K562 (cell line): ENCODE measurements at regions not wholly inside any gene's neighbourhood (a gene's known extent, or its start where the extent isn't known, plus 50 kb on each side); places are given as distances from the start of the nearest gene placed in this dataset.

Experiments used
- C11orf30 ChIP-seq: fragments of 450-650 bp; IDR thresholded peaks from 2 replicates; pipeline ENCODE4 v1.6.1; 2016; ENCODE audit warnings: low read depth, mild to moderate bottlenecking
- EP300 ChIP-seq: IDR thresholded peaks from 2 replicates; pipeline ENCODE4 v1.6.1; 2012; ENCODE audit warnings: low read length, improper control_type of control experiment
- HDAC1 ChIP-seq, 2 experiments: fragments of 450-650 bp; IDR thresholded peaks; 2 replicates each; pipeline ENCODE4 v1.6.1; 2016 to 2017; ENCODE audit warnings: inconsistent platforms in 1 of 2, mild to moderate bottlenecking in 1 of 2, moderate library complexity in 1 of 2
- IRF2 ChIP-seq: sonication (generic); formaldehyde crosslinking; IDR thresholded peaks from 2 replicates; pipeline ENCODE4 v1.8.1; 2022; ENCODE audit warnings: mild to moderate bottlenecking, missing genetic modification reagents
- KDM2B ChIP-seq: fragments of 250-450 bp; sonication (Bioruptor Pico); IDR thresholded peaks from 2 replicates; pipeline ENCODE4 v1.8.0; 2021; ENCODE audit warnings: mild to moderate bottlenecking, moderate library complexity
- LCOR ChIP-seq: sonication (generic); formaldehyde crosslinking; IDR thresholded peaks from 2 replicates; pipeline ENCODE4 v1.8.0; 2022; ENCODE audit warnings: mild to moderate bottlenecking, missing genetic modification reagents
- MAFF ChIP-seq: IDR thresholded peaks from 2 replicates; pipeline ENCODE4 v1.6.1; 2012; ENCODE audit warnings: low read length, improper control_type of control experiment
- MAFK ChIP-seq: IDR thresholded peaks from 2 replicates; pipeline ENCODE4 v1.6.1; 2011; ENCODE audit warnings: low read length, improper control_type of control experiment
- NFRKB ChIP-seq: fragments of 450-650 bp; IDR thresholded peaks from 2 replicates; pipeline ENCODE4 v1.6.1; 2016; ENCODE audit warnings: low read depth
- RAD51 ChIP-seq: fragments of 450-650 bp; IDR thresholded peaks from 2 replicates; pipeline ENCODE4 v1.7.1; 2016; ENCODE audit warnings: low read depth, mild to moderate bottlenecking, borderline replicate concordance
- RFX5 ChIP-seq: IDR thresholded peaks from 2 replicates; pipeline ENCODE4 v1.6.1; 2011; ENCODE audit warnings: low read depth, mild to moderate bottlenecking, improper control_type of control experiment, low read length
- SPI1 ChIP-seq: IDR thresholded peaks from 2 replicates; pipeline ENCODE4 v1.6.1; 2011; ENCODE audit warnings: low read depth, low read length, control low read depth, borderline replicate concordance
- SREBF1 ChIP-seq: fragments of 150-350 bp; IDR thresholded peaks from 2 replicates; pipeline ENCODE4 v1.6.1; 2014; ENCODE audit warnings: antibody characterized with exemption, low read depth, low read length, borderline replicate concordance
- TAF9B ChIP-seq: fragments of 450-650 bp; IDR thresholded peaks from 2 replicates; pipeline ENCODE4 v1.6.1; 2018; ENCODE audit warnings: mild to moderate bottlenecking; ENCODE audit not compliant: partially characterized antibody
- U2AF2 ChIP-seq: fragments of 200-400 bp; formaldehyde crosslinking; optimal IDR thresholded peaks from 2 replicates; pipeline ENCODE3; 2017; ENCODE audit warnings: low read depth, mild to moderate bottlenecking, low read length
- ZKSCAN3 ChIP-seq: fragments of 250-450 bp; sonication (Bioruptor Pico); IDR thresholded peaks from 2 replicates; pipeline ENCODE4 v1.4.0; 2020
- ZNF184 ChIP-seq: sonication (generic); formaldehyde crosslinking; IDR thresholded peaks from 2 replicates; pipeline ENCODE4 v1.5.0; 2020; ENCODE audit warnings: missing genetic modification reagents
- ZNF311 ChIP-seq: fragments of 250-450 bp; sonication (Bioruptor Pico); IDR thresholded peaks from 2 replicates; pipeline ENCODE4 v1.4.0; 2020; ENCODE audit warnings: mild to moderate bottlenecking, moderate library complexity
- ZNF316 ChIP-seq: fragments of 450-650 bp; IDR thresholded peaks from 2 replicates; pipeline ENCODE4 v1.6.1; 2016
- ZNF695 ChIP-seq: fragments of 450-650 bp; formaldehyde crosslinking; IDR thresholded peaks from 2 replicates; pipeline ENCODE4 v1.4.0; 2020; ENCODE audit warnings: mild to moderate bottlenecking, moderate library complexity
- ZNF830 ChIP-seq: fragments of 250-450 bp; sonication (Bioruptor Pico); IDR thresholded peaks from 2 replicates; pipeline ENCODE4 v1.5.0; 2021; ENCODE audit warnings: mild to moderate bottlenecking
- TF ChIP-seq, protein P1 (sequence below): fragments of 450-650 bp; IDR thresholded peaks from 2 replicates; pipeline ENCODE4 v1.6.1; 2014; ENCODE audit warnings: low read depth, mild to moderate bottlenecking, moderate library complexity, borderline replicate concordance
- TF ChIP-seq, protein P2 (sequence below): fragments of 250-450 bp; sonication (Bioruptor Pico); IDR thresholded peaks from 2 replicates; pipeline ENCODE4 v1.8.0; 2022; ENCODE audit warnings: inconsistent platforms
- TF ChIP-seq, protein P3 (sequence below): sonication (generic); formaldehyde crosslinking; IDR thresholded peaks from 2 replicates; pipeline ENCODE4 v1.8.0; 2023; ENCODE audit warnings: mild to moderate bottlenecking, missing genetic modification reagents

DNA sequence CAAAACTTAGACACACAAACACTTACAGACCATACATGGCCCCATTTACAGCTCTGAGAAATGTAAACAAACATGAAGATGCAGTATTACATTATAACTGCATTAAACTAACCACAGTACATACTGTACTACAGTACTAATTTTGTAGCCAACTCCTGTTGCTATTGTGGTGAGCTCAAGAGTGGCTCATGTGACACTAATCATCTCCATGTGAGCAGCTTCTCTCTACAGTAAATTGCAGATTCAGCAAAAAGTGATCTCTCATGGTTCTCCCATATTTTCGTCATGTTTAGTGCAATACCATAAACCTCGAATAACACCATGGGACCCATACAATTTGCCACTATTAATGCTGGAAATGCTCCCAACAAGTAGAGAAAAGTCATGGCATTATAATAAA, 860.4 kb downstream of the EPHA7 start (continued):
- TF ChIP-seq ZNF184 (CRISPR knock-in tag) (no peak), EP300 (no peak), C11orf30 (peak; percentile 55; the same call in 1 of the 2 replicates), ZNF830 (CRISPR knock-in tag) (no peak), ZNF311 (CRISPR knock-in tag) (no peak), TAF9B (no peak), U2AF2 (no peak), IRF2 (no peak), SREBF1 (no peak), RFX5 (no peak), ZKSCAN3 (CRISPR knock-in tag) (no peak), ZNF695 (CRISPR knock-in tag) (no peak), MAFK (peak; percentile 80), ZNF316 (peak; percentile 70), NFRKB (no peak), RAD51 (no peak), HDAC1 (IDR thresholded peaks at IDR 0.05) (no peak), LCOR (CRISPR knock-in tag) (no peak), MAFF (peak; percentile 81), KDM2B (CRISPR knock-in tag) (no peak), SPI1 (no peak)
- TF ChIP-seq, protein P1, sequence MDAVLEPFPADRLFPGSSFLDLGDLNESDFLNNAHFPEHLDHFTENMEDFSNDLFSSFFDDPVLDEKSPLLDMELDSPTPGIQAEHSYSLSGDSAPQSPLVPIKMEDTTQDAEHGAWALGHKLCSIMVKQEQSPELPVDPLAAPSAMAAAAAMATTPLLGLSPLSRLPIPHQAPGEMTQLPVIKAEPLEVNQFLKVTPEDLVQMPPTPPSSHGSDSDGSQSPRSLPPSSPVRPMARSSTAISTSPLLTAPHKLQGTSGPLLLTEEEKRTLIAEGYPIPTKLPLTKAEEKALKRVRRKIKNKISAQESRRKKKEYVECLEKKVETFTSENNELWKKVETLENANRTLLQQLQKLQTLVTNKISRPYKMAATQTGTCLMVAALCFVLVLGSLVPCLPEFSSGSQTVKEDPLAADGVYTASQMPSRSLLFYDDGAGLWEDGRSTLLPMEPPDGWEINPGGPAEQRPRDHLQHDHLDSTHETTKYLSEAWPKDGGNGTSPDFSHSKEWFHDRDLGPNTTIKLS: no peak
- TF ChIP-seq, protein P2, sequence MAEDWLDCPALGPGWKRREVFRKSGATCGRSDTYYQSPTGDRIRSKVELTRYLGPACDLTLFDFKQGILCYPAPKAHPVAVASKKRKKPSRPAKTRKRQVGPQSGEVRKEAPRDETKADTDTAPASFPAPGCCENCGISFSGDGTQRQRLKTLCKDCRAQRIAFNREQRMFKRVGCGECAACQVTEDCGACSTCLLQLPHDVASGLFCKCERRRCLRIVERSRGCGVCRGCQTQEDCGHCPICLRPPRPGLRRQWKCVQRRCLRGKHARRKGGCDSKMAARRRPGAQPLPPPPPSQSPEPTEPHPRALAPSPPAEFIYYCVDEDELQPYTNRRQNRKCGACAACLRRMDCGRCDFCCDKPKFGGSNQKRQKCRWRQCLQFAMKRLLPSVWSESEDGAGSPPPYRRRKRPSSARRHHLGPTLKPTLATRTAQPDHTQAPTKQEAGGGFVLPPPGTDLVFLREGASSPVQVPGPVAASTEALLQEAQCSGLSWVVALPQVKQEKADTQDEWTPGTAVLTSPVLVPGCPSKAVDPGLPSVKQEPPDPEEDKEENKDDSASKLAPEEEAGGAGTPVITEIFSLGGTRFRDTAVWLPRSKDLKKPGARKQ (CRISPR knock-in tag): no peak
- TF ChIP-seq, protein P3, sequence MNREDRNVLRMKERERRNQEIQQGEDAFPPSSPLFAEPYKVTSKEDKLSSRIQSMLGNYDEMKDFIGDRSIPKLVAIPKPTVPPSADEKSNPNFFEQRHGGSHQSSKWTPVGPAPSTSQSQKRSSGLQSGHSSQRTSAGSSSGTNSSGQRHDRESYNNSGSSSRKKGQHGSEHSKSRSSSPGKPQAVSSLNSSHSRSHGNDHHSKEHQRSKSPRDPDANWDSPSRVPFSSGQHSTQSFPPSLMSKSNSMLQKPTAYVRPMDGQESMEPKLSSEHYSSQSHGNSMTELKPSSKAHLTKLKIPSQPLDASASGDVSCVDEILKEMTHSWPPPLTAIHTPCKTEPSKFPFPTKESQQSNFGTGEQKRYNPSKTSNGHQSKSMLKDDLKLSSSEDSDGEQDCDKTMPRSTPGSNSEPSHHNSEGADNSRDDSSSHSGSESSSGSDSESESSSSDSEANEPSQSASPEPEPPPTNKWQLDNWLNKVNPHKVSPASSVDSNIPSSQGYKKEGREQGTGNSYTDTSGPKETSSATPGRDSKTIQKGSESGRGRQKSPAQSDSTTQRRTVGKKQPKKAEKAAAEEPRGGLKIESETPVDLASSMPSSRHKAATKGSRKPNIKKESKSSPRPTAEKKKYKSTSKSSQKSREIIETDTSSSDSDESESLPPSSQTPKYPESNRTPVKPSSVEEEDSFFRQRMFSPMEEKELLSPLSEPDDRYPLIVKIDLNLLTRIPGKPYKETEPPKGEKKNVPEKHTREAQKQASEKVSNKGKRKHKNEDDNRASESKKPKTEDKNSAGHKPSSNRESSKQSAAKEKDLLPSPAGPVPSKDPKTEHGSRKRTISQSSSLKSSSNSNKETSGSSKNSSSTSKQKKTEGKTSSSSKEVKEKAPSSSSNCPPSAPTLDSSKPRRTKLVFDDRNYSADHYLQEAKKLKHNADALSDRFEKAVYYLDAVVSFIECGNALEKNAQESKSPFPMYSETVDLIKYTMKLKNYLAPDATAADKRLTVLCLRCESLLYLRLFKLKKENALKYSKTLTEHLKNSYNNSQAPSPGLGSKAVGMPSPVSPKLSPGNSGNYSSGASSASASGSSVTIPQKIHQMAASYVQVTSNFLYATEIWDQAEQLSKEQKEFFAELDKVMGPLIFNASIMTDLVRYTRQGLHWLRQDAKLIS (CRISPR knock-in tag): no peak
